ENCODE measurements at regions not wholly inside any gene's neighbourhood (a gene's known extent, or its start where the extent isn't known, plus 50 kb on each side); places are given as distances from the start of the nearest gene placed in this dataset.
"Not testable (repeated sequence)": the region's sequence is repeated elsewhere in the genome, so short reads cannot be mapped to it uniquely, and the experiment has no call there.

DNA sequence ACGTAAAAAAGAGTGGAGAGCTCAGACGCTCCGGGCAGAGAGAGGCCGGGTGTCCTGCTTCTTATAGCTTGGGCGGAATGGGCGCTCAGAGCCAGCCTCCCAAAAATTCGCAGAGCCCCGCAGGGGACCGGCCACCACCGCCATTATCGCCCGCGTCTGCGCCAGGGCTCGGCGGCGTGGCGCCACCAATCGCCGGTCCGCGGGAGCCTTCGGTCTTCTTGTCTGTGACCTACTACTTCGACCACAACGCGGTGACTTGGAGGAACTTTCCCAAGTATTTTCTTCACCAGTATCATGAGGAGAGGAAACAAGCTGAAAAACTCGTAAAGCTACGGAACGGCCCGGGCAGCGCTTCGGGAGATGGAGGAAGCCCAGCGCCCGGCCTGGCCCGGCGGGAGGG lies 1138.1 kb upstream of the CHAC2 start:
- no peak for DNase-seq

DNA sequence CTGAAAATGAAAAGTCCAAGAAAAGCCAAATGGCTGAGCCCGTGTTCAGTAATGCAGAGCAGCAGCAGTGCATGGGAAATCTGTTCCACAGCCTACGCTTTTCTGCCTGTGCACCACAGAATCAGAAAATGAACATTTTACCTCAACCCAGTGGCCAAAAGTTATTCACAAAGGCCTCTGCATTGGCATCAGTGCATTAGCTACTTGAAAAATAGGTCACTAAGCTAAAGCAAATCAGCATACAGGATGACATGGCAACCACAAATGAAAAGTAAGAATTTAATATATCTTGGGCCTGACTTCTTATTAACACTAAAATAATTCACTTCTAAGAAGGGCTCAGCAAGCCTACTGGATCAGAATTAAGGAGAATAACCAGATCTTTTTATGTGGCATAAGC lies 1145.3 kb upstream of the CHAC2 start:
- no peak for DNase-seq

DNA sequence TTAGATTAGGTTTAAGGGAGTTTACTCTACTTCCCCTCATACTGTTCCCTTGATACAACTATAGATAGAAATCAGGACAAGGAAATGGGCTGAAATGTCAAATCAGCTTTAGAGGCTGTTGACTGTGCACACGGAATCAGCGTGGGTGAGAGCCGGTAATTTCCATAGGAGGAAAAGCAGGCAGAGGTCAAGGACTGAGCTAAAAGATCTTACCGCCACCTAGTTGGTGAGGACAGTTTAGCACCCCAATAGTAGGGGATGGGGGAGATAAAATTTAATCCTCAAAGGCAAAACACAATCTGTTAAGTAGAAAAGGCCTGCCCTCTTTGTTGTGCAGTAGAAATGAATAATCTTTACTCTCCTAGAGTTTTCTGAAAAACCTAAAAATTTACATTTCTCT lies 1154.5 kb upstream of the CHAC2 start:
- no peak for DNase-seq

DNA sequence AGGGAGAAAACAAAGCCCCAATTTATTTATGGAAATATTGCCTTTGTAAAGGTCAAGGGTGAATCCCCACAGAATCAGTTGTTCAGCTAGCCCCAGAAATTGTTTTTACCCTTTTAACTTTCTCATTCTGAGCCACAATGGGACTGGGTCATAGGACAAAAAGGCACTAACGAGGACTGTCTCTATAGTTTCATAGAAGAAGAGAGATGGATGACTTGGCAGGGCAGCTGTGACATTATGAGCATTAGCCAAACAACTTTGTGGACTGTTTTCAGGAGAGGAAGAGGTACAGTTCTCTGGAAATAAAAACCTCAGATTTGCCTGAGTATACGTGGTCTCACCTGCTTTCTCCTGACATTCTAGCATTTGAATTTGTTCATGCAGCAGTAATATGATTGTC lies 1155.8 kb upstream of the CHAC2 start:
- no peak for DNase-seq

DNA sequence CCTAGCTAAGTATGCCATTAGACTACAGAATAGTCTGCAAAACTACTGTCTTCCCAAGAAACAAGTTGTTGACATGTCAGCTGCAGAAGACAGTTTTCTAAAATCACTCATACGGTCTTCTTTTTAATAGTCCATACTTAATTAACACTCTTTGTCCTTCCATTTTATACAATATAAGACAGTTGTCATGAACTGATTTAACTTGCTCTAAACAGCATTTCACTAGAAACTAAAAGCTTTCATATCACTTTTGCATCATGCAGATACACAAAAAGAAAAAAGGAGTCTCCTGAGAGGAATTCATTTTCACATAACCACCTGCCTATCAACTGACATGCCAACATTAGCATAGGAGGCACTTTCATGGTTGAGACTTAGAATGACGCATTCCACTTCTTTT lies 1159.6 kb upstream of the CHAC2 start:
- no peak for DNase-seq

DNA sequence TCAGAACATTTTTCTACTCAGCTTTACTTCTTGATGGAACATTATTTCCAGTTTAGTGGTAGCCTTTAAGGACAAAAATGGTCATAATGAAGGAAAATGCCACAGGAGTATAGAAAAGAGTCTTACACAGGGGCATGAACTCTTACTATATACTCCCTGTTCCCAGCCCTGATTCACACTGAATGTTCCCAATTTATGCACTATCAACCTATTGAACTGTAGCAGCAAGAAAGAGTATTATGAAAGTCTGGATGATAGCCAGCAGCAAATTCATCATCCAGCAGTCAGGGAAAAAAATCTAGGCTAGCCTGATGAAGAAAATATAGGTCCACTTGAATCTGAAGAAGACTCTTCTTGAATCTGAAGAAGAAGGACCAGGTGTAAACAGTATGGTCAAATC lies 1170.3 kb upstream of the CHAC2 start:
- DNase-seq: peak; percentile 60

DNA sequence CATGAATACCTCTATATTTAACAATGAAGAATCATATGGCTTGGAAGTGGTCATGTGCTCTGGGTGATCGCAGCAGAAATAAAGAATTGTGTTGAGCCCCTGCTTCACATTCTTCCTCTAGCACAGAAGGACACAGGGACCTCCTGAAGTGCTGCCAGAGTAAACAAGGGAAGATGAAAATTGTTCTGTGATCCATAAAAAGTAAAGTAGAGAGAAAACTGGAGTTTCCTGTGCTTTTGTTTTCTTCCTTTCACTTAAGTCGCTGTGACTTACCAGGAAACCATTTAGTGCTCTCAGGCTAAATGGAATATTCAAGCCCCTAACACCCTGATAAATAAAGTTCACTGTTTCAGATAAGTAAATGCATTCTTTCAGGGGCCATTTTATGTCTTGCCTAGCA lies 1173.6 kb upstream of the CHAC2 start:
- no peak for DNase-seq

DNA sequence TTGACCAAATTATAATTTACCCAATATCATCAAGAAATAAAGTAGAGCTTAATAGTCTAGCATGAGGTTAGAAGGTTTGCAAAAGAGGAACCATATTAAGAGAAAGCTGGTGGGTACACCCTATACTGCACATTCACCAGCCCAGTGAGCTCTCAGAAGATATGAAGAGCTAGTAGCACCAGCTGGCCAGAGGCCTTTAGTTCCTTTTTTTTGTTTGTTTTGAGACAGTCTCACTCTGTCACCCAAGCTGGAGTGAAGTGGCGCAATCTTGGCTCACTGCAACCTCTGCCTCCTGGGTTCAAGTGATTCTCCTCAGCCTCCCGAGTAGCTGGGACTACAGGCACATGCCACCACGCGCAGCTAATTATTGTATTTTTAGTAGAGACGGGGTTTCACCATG lies 1183.5 kb upstream of the CHAC2 start:
- not testable (repeated sequence) for DNase-seq

DNA sequence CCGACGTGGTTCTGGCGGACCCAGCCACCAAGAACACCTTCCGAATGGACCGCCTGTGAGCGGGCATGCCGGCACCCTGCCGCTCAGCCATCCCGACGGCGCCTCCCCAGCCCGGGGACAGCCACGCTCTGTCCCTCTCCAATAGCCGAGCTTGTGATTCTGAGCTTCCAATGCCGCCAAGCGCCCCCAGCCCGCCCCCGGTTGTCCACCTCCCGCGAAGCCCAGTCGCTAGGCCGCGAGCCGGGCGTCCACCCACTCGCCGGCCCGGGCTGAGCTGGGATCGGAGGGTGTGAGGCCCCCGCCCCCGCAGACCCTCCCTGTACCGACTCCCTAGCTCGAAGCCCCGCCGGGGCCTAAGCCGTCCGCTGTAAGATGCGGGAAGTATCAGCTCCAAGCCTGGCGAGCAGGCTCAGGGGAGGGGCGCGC lies 1195.1 kb upstream of the CHAC2 start:
- DNase-seq: no peak

DNA sequence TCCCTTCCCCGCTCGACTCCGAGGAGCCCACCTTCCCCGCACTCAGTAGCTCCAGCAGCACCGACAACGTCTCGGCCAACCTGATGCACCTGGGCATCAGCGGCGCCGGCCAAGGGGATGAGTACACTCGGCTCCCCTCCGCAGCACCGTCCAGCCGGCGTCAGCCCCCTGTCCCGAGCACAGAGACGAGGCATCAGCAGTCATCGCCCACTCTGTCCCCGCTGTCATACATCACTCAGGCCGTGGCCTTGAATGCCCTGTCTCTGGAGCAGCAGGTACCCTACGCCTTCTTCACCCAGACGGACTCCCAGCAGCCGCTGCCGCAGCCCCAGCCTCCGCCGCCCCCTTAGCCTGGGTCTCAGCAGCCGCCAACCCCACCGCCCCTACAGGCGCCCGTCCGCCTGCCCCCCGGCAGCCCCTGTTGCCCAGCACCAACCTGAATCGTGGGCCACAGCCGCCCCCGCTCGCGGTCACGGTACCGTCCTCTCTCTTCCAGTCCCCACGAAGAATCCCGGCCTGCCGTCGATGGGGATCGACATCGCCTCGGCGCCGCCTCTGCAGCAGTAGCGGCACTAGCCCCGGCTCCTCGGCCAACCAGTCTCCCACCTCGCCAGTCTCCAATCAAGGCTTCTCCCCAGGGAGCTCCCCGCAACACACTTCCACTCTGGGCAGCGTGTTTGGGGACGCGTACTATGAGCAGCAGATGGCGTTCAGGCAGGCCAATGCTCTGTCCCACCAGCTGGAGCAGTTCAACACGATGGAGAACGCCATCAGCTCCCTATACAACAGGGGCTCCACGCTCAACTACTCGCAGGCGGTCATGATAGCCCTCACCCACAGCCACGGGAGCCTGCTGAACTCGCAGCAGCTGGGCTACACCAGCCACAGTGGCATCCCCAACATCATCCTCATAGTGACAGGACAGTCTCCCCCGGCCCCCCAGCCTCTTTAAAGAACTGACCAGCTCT lies 1195.9 kb upstream of the CHAC2 start:
- DNase-seq: no peak

DNA sequence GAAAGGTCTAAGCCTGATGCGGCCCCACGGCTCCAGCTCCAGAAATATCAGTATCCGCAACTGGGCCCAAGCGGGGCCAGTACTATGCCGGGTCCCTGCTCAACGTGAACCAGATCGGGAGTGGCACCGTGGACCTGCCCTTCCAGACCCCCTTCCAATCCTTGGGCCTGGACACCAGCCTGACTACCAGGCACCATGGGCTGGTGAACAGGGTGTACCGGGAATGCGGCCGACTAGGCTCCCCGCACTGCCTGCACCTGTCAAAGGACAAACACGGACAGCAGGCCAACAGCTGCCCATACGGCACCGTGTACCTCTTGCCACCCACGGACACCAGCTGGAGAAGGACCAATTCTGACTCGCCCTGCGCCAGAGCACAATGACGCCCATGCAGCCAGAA lies 1196.9 kb upstream of the CHAC2 start:
- DNase-seq: no peak

DNA sequence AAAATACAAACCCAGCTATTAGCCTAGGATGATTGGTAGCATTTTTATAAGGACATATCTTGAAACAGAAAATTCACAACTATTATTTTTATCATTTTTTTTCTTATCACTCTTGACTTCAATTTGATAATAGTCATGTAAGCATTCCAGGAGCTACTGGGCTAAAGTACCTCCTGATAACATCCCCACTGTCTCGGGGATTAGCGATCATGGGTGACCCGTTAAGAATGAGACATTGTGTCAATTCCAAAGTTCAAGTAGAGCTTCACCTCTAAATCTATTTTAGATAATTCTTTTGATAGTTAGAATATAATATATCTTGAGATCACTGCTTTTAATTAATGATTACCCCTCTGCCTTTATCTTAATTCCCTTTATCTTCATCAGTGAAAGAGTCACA lies 1204.5 kb upstream of the CHAC2 start:
- DNase-seq: no peak

DNA sequence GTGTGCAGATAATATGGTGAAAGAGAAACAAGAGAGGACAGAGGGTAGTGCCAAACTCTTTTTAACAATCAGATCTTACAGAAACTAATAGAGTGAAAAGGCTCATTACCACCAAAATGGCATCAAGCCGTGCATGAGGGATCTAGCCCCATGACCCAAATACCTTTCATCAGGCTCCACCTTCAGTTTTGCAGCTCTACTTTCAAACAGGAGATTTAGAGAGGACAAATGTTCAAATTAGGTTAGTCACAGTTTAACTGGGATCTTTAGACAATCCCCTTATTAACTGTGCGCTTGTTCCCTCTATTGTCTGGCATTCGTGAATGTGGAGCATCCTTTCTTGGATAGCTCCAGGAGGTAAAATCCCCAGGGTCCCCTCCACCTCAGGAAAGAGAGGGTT lies 1209.3 kb upstream of the CHAC2 start:
- DNase-seq: no peak

DNA sequence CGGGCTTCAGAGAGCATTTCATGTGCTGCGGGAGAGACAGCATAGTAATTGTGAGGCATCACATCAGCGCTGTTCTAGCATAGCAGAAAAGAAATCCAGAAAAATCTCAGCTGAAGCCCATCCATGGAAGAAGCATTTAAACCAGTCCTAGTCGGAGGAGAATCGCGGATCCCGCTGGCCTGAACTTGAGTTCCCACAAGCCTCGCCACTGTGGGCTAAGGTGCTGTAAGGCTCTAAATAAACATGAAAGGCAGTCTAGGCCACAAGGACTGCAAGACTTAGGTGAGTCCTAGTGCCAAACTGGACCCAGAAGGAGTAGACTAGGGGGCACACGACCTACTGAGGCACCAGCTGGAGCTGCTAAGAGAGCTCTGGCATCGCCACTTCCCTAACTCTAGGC lies 1225.3 kb upstream of the CHAC2 start:
- DNase-seq: no peak

DNA sequence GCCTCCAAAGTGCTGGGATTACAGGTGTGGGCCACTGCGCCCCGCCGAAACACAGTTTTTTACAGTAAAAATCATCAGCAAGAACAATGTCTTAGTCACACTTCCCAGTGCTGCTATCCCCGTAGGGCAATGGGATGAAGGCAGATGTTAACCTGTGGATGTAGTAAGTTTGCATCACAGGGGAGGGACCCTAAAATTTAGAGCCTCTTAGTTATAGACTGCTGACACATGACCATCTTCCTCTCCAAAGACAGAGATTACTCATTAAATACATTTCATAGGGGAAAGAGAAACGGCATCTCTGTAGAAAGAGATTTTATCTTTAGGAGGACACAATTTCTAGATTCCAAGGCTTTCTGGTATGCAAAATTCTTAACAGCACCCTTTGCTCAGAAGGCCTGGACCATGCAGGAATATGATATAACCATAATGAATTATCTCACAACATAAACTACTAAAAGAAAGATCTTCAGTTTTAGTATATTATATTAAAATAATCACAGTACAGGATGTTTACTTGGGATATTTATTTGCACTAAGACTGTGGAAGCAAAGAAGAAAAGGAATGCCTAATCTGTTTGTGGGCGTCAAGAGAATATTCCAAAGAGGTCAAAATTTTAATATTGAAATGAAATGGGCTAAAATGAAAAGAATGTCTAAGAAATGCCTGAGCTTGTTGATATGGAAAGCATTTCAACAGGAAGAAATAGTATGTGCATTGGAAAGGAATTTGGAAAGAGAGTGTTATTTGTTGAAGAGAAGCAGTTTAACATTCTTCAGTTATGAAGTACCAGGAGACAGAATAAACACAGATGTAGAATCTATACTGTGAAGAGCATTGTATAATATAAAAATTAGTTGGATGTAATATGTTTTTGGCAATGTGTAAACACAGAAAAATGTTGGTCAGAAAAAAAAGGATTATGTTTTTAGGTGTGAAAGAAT lies 1228.3 kb upstream of the CHAC2 start:
- DNase-seq: no peak

DNA sequence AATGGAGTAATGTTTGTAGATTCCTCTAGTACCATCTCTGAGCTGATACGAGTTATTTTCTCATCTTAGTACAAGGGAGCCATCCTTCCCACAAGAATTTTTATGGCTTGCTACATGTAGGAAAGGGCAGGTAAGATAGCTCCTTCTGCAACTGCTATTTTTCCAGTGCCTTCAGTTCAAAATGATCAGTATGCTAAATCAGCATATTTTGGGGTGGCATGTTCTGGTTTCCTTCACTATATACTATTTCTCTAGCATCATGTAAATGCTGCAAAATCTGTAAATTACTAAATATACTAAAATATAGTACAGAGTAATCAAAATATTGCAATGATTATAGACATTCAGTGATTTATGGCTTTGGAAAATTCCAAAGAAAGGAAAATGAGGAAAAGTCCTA lies 1230.0 kb upstream of the CHAC2 start:
- DNase-seq: no peak

DNA sequence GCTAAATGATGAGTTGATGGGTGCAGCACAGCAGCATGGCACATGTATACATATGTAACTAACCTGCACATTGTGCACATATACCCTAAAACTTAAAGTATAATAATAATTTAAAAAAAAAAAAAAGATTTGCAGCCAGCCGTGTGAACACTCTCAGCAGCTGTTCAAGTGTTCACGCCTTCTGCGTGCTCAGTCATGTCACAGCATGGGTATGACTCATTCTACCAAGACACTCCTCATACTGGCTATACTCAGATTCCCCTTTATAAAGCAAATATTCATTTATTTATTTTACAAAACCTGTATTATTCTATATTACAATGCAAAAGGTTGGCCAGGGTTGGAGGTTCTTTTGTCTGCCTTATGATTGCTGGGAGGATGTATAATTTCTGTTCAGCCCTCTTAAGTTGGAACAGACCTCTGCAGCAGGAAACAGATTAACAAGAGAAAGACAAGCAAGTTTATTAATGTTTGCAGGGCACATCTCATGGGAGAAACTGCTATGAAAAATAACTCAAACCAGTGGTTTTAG lies 1230.6 kb upstream of the CHAC2 start:
- no peak for DNase-seq

DNA sequence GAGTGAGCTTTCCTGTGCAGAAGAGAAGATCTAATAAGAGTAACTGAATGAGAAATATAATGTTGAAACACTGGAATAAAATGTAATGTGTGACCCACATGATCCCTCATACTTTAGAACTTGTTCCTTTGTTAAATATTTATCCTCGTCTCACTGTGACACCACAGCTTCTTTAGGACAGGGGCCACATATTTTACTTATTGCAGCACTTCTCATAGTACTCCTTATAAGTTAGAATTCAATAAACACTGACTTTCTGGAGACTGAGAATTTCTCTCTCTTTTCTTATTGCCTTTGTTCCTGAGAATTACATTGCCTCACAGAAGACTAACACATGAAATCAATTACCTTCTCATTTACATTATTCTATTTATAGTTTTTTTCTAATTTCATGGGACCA lies 1234.6 kb upstream of the CHAC2 start:
- DNase-seq: no peak

DNA sequence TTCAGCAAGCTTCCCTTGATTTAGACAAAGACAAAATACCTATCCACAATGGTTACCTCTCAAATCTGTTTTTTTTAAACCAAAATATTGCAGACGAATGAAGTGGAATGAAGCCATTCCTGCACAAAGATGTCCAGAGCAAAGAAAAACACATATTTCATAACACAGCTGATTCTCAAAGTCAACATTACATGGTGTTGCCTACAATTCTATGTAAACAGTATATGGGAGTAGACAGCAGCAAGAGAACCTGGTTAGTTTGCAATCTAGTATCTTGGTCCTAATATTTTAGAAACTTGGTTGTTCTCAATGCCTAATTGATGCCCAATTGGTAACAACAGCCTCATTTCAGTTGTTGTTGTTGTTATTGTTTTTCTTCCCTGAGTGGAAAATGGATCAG lies 1240.9 kb upstream of the CHAC2 start:
- DNase-seq: no peak

DNA sequence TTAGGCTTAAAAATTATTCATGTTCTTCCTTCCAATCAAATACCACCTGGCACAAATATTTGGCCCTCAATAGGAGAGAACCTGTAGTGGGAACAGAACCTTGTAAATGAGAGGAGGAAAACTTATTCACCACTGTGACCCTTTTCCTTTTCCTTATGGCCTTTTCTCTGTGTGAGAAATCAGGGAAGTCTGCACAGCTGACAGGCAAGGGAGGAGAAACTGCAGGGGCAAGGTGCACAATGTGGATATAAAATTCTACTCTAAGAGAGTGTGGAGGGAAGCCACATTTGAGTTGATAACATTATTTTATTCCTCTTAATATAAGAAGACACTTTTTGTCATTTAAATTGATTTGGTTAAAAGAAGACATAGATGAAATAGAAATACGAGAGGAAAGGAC lies 1247.0 kb upstream of the CHAC2 start:
- DNase-seq: no peak

DNA sequence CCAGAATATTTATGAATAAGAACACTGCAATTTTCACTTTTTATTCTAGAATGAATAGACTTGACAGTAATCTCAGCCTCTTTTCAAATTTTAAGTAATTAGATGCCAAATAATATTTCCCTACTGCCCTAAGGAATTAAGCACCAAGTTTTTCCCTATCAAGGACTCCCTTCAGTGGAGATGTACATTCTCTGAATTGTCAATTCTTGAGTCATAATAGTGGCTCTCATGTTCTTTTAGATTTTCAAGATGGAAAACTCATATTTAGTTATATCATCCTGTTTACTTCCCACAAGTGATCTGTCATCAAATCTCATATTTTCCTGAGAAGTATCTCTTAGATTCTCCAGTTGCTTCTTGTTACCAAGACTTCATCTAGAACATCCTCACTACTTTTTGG lies 1248.9 kb upstream of the CHAC2 start:
- DNase-seq: no peak

DNA sequence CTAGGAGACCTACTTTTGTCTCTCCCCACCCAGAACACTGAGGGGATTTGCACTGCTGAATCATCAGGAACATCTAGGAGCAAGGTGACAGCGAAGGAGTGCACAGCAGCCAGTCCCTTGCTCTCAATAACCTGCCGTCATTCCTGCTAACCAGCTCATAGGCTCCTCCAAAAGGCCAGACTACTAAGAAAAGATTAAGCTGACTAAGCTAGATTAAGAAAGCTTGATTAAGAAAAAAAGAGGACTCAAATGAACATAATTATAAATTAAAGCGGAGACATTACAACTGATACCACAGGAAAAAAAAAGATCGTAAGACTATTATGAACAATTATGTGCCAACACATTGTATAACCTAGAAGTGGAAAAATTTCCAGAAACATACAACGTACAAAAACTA lies 1254.8 kb upstream of the CHAC2 start:
- DNase-seq: no peak

DNA sequence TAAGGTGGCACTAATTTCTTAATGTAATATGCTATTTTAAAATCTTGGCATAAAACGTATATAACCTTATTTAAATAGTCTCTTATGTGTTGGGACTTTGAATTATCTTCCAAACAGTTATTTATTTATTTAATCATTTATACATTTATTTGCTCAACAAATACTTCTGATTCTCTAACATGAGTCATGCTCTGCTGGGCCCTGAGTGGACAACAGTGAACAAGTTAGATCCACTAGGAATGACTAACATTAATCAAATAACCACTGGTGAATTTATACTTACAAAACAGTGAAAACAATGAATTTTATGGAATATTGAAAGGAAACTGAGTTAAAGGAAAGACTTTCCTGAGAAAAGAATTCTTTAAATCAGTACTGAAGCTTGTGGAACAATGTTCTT lies 1257.2 kb upstream of the CHAC2 start:
- no peak for DNase-seq

DNA sequence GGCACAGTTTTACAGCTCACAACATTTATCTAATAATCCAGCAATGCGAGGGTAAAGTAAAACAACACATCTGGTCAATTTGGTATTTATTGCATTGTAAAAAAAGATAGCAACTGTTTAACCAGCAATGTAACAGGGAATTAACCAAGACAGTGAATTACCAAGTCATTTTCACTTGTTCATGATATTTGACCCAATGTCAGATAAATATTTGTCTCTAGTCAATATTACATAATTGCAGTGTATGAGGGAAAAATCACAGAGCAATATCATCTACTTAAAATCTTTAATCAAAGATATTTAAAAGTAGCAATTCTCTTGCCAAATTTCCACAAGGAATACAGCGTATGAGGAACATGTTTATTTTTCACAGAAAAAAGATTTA lies 1265.1 kb upstream of the CHAC2 start:
- no peak for DNase-seq
